Muscle of arm (tissue), 1 donor: ENCODE measurements at regions not wholly inside any gene's neighbourhood (a gene's known extent, or its start where the extent isn't known, plus 50 kb on each side); places are given as distances from the start of the nearest gene placed in this dataset.

Source experiments
- DNase-seq: peaks from one replicate; pipeline ENCODE4 v3.0.0-alpha.2; 2013

DNA sequence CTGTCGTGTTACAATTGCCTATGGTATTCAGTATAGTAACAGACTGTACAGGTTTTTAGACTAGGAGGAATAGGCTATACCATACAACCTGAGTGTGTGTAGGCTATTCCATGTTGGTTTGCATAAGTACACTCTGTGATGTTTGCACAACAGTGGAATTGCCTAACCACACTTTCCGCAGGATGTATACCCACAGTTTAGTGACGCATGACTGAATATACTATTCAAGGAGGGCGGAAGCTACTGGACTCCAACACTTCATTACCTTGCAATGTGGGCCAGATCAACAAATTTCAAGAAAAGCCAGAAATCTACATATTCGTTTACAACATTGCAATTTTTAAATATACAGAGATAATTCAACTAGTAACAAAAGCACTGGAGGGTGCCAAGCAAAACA, 317.2 kb downstream of the PDGFC start:
- no peak for DNase-seq

GRCh38 chr4:156643826-156644225, 327.8 kb downstream of the PDGFC start:
- no peak for DNase-seq

- no peak for DNase-seq
These were observed 329.4 kb downstream of the PDGFC start for GRCh38 chr4:156642161-156642560.

- DNase-seq, result peak; percentile 38
These were observed 332.5 kb downstream of the PDGFC start for GRCh38 chr4:156638925-156639605.

GRCh38 chr4:156638334-156638733, 333.3 kb downstream of the PDGFC start:
- no peak for DNase-seq

- DNase-seq, result no peak
These were observed 335.2 kb downstream of the PDGFC start for GRCh38 chr4:156636381-156636780.

GRCh38 chr4:156635051-156635450, 336.5 kb downstream of the PDGFC start:
- no peak for DNase-seq

DNA sequence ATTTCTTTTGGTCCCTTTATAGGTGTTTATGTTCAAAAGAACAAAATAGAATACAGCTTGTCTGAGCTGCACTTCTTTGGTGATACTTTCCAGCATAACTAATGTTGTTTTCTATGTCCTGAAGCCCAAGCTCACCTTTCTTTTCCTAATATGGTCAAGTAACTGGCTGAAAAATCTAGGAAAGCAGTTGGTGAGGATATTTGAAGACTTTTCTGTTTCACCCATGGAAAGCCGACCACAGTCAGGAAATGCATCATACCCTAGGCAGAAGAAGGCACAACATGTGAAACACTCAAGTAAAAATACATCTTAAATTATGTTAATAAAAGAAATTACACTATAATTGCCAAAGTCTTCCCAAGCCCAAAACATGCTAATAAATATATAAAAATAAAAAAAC, 337.0 kb downstream of the PDGFC start:
- DNase-seq, result no peak

GRCh38 chr4:156633847-156634246, 337.8 kb downstream of the PDGFC start:
- no peak for DNase-seq

DNA sequence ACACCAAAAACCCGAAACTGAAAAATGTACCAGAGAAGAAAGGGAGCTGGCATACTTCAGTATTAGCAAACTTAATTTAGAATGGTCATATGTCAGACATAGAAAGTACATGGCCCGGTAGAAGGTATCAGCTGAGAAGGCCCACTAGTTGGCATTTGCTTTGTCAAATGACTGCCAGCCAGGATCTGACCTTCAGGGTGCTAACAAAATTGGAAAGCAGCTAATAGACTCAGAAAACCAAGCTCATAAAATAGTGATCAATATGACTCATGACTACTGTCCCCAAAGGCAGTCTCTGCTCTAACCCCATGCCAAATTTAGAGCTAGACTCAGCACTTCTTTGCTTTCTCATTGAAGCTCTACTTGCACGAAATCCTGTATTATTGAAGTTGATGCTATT, 342.7 kb downstream of the PDGFC start:
- DNase-seq, result no peak

GRCh38 chr4:156623376-156623775, 348.2 kb downstream of the PDGFC start:
- no peak for DNase-seq

DNA sequence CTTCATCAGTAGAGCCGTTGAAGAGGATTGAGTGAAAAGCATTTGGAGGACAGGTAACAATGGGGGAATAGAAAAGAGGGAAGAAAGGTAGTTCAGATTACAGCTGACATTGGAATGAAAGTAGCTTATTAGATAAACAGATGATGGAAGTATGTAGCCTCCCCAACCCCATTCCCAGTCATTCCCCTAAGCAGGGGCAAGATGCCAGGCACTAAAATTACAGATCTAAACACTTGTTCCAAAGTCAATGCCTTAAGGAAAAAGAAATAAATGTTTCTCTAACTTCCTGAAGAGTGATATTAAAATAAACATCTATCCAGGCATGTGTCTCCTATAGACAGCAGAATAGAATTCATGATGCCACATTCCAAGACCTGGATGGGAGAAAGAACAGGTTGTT, 350.8 kb downstream of the PDGFC start:
- DNase-seq, result no peak

- DNase-seq, result no peak
These were observed 352.3 kb downstream of the PDGFC start for GRCh38 chr4:156619154-156619934.

DNA sequence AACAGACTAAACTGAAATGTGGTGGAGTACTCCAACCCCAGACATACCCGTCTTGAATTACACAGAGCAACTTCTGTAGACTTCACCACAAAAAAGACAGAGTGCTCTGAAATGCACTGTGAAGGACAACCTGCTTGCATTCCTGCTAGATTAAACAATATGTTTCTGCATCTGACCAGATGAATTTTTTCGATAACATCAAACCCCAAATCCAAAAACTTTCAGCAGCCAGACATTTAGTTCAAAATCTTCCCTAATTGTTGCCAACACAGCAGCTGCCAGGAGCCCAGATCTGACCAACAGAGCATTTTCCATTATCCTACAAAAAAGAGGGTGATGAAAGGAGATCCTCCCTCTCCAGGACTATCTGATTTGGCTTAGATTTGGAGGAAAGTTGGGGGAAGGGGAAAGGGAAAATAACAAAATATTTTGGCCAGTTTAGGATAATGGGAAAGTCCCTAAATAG, 356.5 kb downstream of the PDGFC start:
- peak; percentile 70 for DNase-seq

GRCh38 chr4:156614536-156614935, 357.1 kb downstream of the PDGFC start:
- no peak for DNase-seq

DNA sequence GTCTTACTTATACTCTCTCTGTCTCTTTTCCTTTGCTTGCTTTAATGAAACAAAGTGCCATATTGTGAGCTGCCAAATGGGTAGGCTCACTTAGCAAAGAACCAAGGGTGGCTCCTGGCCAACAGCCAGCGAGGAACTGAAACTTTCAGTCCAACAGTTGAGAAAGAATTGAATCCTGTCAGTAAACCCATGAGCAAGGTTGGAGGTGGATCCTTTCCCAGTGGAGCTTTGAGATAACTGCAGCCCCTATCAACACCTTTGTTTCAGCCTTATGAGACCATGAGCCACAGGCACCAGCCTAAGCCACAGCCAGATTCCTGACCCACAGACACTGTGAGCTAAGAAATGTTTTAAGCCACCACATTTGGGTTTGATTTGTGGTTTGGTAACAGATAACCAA, 362.2 kb downstream of the PDGFC start:
- DNase-seq, result no peak

DNA sequence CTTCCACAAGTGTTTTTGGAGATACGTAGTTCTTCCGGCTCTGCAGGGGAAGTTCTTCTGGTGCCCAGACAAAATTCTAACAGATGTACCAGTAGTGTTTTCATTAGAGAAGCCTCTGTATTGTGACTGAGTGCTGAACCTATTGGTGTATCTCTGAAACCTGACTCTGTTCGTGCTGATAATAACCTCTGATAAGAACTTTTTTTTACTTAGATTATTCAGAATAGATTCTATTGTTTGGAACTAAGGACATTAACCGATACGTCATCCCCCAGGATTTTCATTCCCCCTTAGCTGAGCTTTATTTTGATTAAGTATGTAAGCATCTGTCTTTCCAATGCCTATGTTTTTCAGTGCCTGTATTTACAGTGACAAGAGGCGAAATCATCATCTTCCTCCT, 362.9 kb downstream of the PDGFC start:
- no peak for DNase-seq

DNA sequence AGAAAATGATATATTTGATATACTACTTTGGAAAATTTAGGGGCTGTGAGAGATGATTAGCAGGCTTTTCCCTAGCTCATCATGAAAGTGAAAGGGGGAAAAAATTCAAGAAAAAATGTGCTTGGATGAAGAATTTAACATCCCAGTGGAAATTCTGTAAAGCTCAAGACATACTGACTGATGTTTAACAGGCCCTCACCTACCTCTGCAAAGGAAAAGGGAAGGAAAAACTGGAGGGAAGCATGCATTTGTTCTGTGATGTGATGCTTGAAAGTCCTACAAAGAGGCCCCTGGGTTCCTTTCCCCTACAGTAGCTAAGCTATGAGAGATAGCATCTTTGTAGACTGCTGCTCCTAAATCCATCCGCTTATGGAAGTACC, 364.1 kb downstream of the PDGFC start:
- DNase-seq, result no peak

GRCh38 chr4:156606554-156607477, 364.8 kb downstream of the PDGFC start:
- no peak for DNase-seq

DNA sequence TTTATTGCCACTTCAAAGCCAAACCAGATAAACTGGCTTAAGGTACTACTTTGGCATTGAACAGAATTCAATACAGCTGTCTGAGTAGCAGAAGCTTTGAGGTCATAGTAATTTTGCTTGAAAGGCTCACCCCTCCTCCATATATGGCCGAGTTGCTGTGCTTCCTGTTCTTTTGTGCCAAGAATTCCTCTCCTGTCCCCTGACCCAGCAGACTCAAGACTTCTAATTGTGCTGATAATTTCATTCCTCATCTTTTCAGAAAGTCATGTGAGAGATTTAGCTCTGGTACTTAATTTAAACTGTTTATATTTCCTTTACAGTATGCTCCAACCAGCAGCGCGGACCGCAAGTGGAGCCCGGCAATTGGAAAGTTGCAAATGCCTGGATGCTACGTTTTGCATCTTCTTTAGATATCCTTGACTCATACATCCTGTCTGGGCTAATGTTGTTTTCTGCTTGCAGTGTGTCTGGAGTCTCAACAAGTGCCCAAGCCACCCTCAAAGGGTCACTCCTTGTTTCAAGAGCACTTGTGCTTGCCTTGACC, 373.4 kb downstream of the PDGFC start:
- DNase-seq, result no peak

DNA sequence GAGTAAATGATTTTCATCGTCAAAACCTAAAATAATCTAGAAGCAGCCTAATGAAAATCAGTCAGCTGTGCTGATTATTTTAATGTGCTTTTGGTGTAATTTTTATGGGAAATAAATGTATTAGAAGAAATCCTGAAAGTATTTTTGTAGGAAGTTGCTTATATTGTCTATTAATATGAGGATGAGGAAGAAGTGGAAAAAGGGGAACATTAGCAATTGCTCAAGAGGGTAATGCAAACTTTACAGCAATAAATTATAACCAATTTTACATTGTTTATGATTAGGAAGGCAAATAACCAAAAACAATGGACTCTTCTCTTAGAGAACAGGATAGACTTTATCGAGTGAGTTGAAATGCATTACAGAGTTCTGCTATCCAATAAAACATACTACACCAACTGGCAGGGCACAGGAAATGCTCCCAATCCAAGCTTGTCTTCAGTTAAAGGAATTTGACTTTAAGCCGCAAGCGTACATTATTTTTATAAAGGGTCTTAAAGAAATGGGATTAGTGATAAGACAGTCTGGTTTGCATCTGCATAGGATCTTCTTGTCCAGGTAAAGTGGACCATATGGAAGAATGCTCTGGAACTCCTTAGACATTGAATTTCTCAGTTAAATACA, 374.8 kb downstream of the PDGFC start:
- no peak for DNase-seq

- DNase-seq, result no peak
These were observed 375.6 kb downstream of the PDGFC start for GRCh38 chr4:156596026-156596425.
